Activated naive CD8-positive, alpha-beta T cell (primary cell): ENCODE measurements at regions not wholly inside any gene's neighbourhood (a gene's known extent, or its start where the extent isn't known, plus 50 kb on each side); places are given as distances from the start of the nearest gene placed in this dataset.

Source experiments
- H3K27ac Mint-ChIP-seq: one replicate; pipeline ENCODE4 v1.8.0; 2021; ENCODE audit warnings: mixed read lengths
- H3K27me3 Mint-ChIP-seq: one replicate; pipeline ENCODE4 v1.8.0; 2021; ENCODE audit warnings: mixed read lengths
- H3K36me3 Mint-ChIP-seq: one replicate; pipeline ENCODE4 v1.8.0; 2021; ENCODE audit warnings: mixed read lengths
- H3K4me1 Mint-ChIP-seq: one replicate; pipeline ENCODE4 v1.8.0; 2021; ENCODE audit warnings: low read depth, mixed read lengths
- H3K4me3 Mint-ChIP-seq: one replicate; pipeline ENCODE4 v1.8.0; 2021; ENCODE audit warnings: mild to moderate bottlenecking, mixed read lengths
- H3K9me3 Mint-ChIP-seq: one replicate; pipeline ENCODE4 v1.8.0; 2021; ENCODE audit warnings: low read depth, mixed read lengths

DNA sequence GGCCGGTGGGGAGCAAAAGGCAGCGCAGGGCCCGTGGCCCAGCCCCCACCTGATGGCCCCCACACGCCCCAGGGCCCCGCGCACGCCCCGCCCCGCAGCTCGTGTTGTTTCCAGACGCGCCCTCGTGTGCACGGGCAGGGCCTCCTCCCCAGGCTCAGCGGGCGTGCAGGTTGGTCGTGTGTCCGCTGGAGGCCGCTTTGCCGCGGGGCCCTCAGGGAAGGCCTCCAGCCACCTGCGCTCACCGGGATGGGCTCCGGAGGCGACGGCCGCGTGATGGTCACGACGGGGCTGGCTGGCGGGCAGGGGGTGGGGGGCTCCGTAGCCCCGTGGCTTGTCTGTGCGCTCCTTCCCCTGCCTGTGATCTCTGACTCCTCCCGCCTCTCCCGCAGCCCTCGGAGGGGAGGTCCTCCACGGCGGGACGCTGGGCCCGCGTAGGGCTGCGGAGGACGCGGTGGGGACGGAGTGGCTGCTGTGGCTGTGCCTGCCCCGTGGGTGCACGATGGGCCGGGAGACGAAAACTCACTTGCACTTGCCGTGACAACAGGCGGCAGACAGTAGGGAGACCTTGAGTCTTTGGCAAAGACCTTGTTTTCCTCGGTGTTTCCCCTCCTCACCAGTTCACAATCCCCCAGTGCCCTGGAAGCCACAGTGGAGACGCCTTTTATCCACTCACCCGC lies 67.1 kb downstream of the RTP5 start:
- H3K4me1 Mint-ChIP-seq: peaks cover 23% of the 10 kb centered on the region
- H3K27me3 Mint-ChIP-seq: no peaks in the 10 kb centered on the region
- no peak overlapping the region for H3K27ac Mint-ChIP-seq
- H3K36me3 Mint-ChIP-seq: peaks cover 10% of the 10 kb centered on the region
- no peak overlapping the region for H3K4me3 Mint-ChIP-seq
- H3K9me3 Mint-ChIP-seq: peaks cover 4% of the 10 kb centered on the region

- Mint-ChIP-seq H3K36me3 (peaks cover 10% of the 10 kb centered on the region), H3K4me1 (peaks cover 23% of the 10 kb centered on the region), H3K27ac (no peak overlapping the region), H3K27me3 (no peaks in the 10 kb centered on the region), H3K9me3 (peaks cover 4% of the 10 kb centered on the region), H3K4me3 (no peak overlapping the region)
Observed at GRCh38 chr2:241937297-241937696, 67.8 kb downstream of the RTP5 start.

GRCh38 chr2:241939541-241939940 lies 70.0 kb downstream of the RTP5 start:
- Mint-ChIP-seq H3K9me3 (peaks cover 4% of the 10 kb centered on the region), H3K27me3 (no peaks in the 10 kb centered on the region), H3K4me1 (peaks cover 21% of the 10 kb centered on the region), H3K27ac (peak overlapping the region; percentile 87), H3K36me3 (peaks cover 10% of the 10 kb centered on the region), H3K4me3 (no peak overlapping the region)

DNA sequence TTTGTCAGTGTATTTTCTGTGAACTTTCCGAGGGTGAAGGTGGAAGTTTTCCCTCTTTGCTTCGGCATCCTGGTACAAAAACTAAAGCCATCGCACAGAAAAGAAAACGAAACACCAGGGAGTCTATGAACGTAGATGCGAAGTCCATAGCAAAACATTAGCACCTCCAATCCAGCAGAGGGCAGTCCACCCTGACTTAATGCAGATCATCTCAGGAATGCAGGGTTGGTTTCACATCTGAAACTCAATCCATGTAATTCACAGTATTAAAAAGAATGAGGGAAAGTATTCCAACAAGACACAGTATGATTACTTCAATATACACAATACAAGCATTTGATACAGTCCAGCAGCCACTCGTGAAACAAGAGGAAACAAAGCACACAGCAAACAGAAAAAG lies 70.8 kb downstream of the RTP5 start:
- H3K27me3 Mint-ChIP-seq: no peaks in the 10 kb centered on the region
- H3K4me1 Mint-ChIP-seq: peaks cover 21% of the 10 kb centered on the region
- H3K36me3 Mint-ChIP-seq: peaks cover 10% of the 10 kb centered on the region
- H3K27ac Mint-ChIP-seq: peak overlapping the region; percentile 64
- H3K4me3 Mint-ChIP-seq: no peak overlapping the region
- peaks cover 4% of the 10 kb centered on the region for H3K9me3 Mint-ChIP-seq

- no peaks in the 10 kb centered on the region for H3K27me3 Mint-ChIP-seq
- peaks cover 21% of the 10 kb centered on the region for H3K4me1 Mint-ChIP-seq
- no peak overlapping the region for H3K27ac Mint-ChIP-seq
- peaks cover 4% of the 10 kb centered on the region for H3K9me3 Mint-ChIP-seq
- no peak overlapping the region for H3K4me3 Mint-ChIP-seq
- peaks cover 4% of the 10 kb centered on the region for H3K36me3 Mint-ChIP-seq
Observed at GRCh38 chr2:241941691-241942301, 72.3 kb downstream of the RTP5 start.

DNA sequence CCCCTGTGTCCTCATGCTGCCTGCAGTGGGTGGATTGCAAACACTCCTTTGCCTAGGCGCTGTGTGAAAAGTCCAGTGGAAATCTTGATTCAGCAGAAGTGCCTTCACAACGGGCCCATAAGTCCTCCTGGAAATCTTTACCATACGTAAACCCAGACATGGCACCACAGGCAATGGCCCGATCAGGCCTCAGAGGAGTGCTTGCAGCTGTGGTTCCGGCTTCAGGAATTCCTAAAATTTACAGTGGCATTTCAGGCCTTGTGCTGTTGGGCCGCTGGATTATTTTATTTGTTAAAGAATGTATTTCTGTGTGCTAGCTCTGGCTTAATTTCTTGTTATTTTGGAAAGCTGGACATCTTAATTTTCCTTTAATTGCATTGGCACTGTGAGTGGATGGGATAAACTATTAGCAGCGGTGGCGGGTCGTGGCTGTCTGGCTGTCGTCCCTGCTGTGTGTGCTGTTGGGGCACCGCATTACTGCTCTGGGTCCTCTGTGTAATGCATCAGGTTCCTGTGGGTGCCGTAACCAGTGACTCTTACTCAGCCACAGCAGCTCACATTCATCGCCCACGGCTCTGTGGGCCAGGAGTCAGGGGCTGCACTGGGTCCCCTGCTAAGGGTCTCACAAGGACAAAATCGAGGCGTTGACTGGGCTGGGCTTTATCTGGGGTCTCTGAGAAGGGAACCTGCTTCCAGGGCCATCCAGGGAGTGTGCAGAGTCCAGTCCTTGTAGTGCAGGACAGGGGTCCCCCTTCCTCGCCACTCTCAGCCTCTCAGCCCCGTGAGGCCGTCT lies 73.1 kb downstream of the RTP5 start:
- no peak overlapping the region for H3K4me3 Mint-ChIP-seq
- no peak overlapping the region for H3K27ac Mint-ChIP-seq
- H3K36me3 Mint-ChIP-seq: peaks cover 4% of the 10 kb centered on the region
- H3K9me3 Mint-ChIP-seq: peaks cover 4% of the 10 kb centered on the region
- H3K4me1 Mint-ChIP-seq: peaks cover 21% of the 10 kb centered on the region
- H3K27me3 Mint-ChIP-seq: no peaks in the 10 kb centered on the region

DNA sequence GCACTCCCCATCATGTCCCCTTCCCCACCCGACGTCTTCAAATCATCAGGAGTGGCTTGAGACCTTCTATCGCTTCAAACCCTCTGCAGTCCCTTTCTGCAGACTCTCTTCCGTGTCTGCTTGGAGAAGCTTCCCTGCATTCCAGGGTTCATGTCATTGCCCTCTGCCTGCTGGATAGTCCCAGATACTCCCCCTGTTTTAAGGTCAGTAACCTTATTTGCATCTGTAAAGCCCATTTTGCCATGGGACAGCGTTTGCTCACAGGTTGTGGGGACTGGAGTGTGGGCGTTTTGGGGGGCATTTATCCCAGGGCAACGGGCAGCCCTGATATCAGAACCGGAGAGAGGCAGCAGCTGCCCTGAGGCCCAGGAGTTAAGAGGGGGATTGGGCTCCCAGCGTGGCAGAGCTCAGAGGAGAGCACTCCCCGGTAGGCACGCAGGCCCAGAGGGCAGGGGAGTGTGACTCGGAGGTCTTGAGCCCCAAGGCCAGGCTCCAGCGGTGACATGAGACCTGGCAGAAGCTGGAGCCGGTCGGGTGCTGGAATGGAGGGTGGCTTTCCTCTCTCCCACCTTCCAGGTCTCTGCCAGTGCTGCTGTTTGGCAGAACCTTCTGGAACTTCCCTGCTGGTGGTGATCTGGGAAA lies 73.8 kb downstream of the RTP5 start:
- peaks cover 4% of the 10 kb centered on the region for H3K36me3 Mint-ChIP-seq
- peaks cover 4% of the 10 kb centered on the region for H3K9me3 Mint-ChIP-seq
- no peak overlapping the region for H3K4me3 Mint-ChIP-seq
- no peaks in the 10 kb centered on the region for H3K27me3 Mint-ChIP-seq
- H3K4me1 Mint-ChIP-seq: peaks cover 18% of the 10 kb centered on the region
- no peak overlapping the region for H3K27ac Mint-ChIP-seq

DNA sequence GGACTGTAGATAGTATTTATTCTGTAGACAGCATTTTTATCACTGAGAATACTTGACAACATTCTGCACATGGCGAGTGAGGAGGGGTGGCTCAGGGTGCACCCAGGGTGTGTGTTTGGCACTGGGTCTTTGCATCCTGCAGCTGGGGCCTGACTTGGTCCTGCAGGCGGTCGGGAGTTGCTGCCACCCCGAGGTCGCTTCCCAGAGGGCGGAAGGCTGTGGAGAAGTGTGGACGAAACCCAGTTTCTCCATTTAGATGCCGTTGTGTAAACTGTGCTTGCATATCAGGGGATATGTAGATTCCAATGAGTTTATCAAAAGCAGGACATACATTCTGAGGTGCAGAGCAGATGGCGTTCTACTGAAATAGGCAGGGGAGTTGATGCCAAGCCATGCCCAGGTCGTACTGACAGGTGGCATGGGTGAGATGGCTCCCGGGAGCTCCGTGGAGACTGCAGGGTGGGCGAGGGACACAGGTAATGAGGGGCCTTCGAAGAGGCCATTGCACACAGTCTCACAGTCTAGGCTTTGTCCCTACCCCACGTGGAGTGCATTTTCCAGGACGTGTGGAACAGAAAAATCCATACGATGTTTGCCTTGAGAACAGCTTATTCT lies 74.5 kb downstream of the RTP5 start:
- H3K4me3 Mint-ChIP-seq: no peak overlapping the region
- no peaks in the 10 kb centered on the region for H3K27me3 Mint-ChIP-seq
- H3K27ac Mint-ChIP-seq: no peak overlapping the region
- H3K9me3 Mint-ChIP-seq: peaks cover 4% of the 10 kb centered on the region
- H3K4me1 Mint-ChIP-seq: peaks cover 17% of the 10 kb centered on the region
- H3K36me3 Mint-ChIP-seq: peaks cover 4% of the 10 kb centered on the region

- peaks cover 4% of the 10 kb centered on the region for H3K36me3 Mint-ChIP-seq
- no peaks in the 10 kb centered on the region for H3K27me3 Mint-ChIP-seq
- H3K4me1 Mint-ChIP-seq: peaks cover 15% of the 10 kb centered on the region
- no peak overlapping the region for H3K27ac Mint-ChIP-seq
- H3K4me3 Mint-ChIP-seq: no peak overlapping the region
- H3K9me3 Mint-ChIP-seq: peaks cover 4% of the 10 kb centered on the region
Observed at GRCh38 chr2:241944821-241945220, 75.3 kb downstream of the RTP5 start.

DNA sequence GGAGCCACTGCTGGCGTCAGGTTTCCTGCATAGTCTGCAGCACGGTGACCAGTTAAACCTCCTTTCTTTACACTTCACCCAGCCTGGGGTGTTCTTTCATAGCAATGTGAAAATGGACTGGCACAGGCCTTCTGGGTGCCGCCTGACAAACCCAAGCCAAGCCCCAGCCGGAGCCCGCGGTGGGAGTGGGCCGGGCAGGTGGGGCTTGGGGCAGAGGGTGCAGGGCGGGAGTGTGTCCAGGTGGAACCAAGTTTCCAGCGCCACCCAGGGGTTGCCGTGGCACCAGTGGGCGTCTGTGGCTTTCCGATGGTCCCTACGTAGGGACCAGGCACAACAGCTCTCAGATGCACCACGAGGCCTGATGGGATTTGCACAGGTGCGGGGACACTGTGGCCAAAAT lies 75.8 kb downstream of the RTP5 start:
- Mint-ChIP-seq H3K4me3 (no peak overlapping the region), H3K36me3 (peaks cover 2% of the 10 kb centered on the region), H3K9me3 (peaks cover 2% of the 10 kb centered on the region), H3K27me3 (no peaks in the 10 kb centered on the region), H3K4me1 (peaks cover 12% of the 10 kb centered on the region), H3K27ac (no peak overlapping the region)

- Mint-ChIP-seq H3K4me3 (no peak overlapping the region), H3K27me3 (no peaks in the 10 kb centered on the region), H3K9me3 (no peaks in the 10 kb centered on the region), H3K4me1 (peaks cover 12% of the 10 kb centered on the region), H3K27ac (no peak overlapping the region), H3K36me3 (no peaks in the 10 kb centered on the region)
Observed at GRCh38 chr2:241945803-241946202, 76.3 kb downstream of the RTP5 start.

GRCh38 chr2:241946306-241947003 lies 76.9 kb downstream of the RTP5 start:
- Mint-ChIP-seq H3K4me1 (peaks cover 7% of the 10 kb centered on the region), H3K27ac (no peak overlapping the region), H3K4me3 (no peak overlapping the region), H3K9me3 (no peaks in the 10 kb centered on the region), H3K27me3 (no peaks in the 10 kb centered on the region), H3K36me3 (no peaks in the 10 kb centered on the region)

DNA sequence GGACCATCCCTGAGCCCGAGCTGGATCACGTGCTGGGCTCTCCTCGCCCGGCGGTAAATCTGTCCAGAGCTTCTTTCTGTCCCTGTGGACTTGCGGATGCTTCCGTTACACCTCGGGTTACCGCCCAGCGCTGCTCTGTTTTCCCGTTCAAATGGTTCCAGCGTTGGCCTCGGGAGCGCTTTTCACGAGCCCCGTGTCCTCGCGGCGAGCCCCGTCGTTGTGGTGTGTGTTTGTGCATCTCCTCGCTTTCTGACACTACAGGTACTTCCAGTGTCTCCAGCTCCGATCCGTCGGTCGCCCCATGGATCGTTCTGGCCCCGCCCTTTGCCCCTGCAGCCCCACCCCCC lies 77.4 kb downstream of the RTP5 start:
- H3K27ac Mint-ChIP-seq: no peak overlapping the region
- H3K4me3 Mint-ChIP-seq: no peak overlapping the region
- no peaks in the 10 kb centered on the region for H3K27me3 Mint-ChIP-seq
- peaks cover 6% of the 10 kb centered on the region for H3K4me1 Mint-ChIP-seq
- no peaks in the 10 kb centered on the region for H3K9me3 Mint-ChIP-seq
- H3K36me3 Mint-ChIP-seq: no peaks in the 10 kb centered on the region

GRCh38 chr2:241947401-241947800 lies 77.9 kb downstream of the RTP5 start:
- no peak overlapping the region for H3K27ac Mint-ChIP-seq
- no peaks in the 10 kb centered on the region for H3K9me3 Mint-ChIP-seq
- H3K4me3 Mint-ChIP-seq: no peak overlapping the region
- no peaks in the 10 kb centered on the region for H3K27me3 Mint-ChIP-seq
- no peaks in the 10 kb centered on the region for H3K36me3 Mint-ChIP-seq
- H3K4me1 Mint-ChIP-seq: peaks cover 6% of the 10 kb centered on the region
